GM12878 (cell line): ENCODE measurements at regions not wholly inside any gene's neighbourhood (a gene's known extent, or its start where the extent isn't known, plus 50 kb on each side); places are given as distances from the start of the nearest gene placed in this dataset.

Experiments used
- BMI1 ChIP-seq: fragments of 450-650 bp; IDR thresholded peaks from 2 replicates; pipeline ENCODE4 v1.6.1; 2016; ENCODE audit warnings: mild to moderate bottlenecking, moderate library complexity, borderline replicate concordance
- CHD1 ChIP-seq: IDR thresholded peaks from 2 replicates; pipeline ENCODE4 v1.6.1; 2012; ENCODE audit warnings: low read depth, low read length, improper control_type of control experiment
- ETV6 ChIP-seq, 2 experiments: fragments of 450-650 bp in 1 of 2; IDR thresholded peaks in 1 of 2; conservative IDR thresholded peaks in 1 of 2; 2 replicates each; pipeline ENCODE4 v1.6.1; 2014; ENCODE audit warnings: antibody characterized with exemption in 1 of 2, borderline replicate concordance in 1 of 2, low read depth in 1 of 2, mild to moderate bottlenecking in 1 of 2, moderate library complexity in 1 of 2
- FOXM1 ChIP-seq: IDR thresholded peaks from 2 replicates; pipeline ENCODE4 v1.6.1; 2012; ENCODE audit warnings: low read depth, mild to moderate bottlenecking, inconsistent platforms, low read length, moderate library complexity
- HSF1 ChIP-seq: fragments of 150-350 bp; IDR thresholded peaks from 2 replicates; pipeline ENCODE4 v1.6.1; 2014; ENCODE audit warnings: mild to moderate bottlenecking, low read depth, low read length
- IKZF1 ChIP-seq: fragments of 450-650 bp; conservative IDR thresholded peaks from 2 replicates; pipeline ENCODE4 v1.6.1; 2017; ENCODE audit warnings: antibody characterized with exemption, mild to moderate bottlenecking
- NFIC ChIP-seq: IDR thresholded peaks from 2 replicates; pipeline ENCODE4 v1.6.1; 2012; ENCODE audit warnings: low read depth, mild to moderate bottlenecking, inconsistent platforms, low read length, moderate library complexity
- SKIL ChIP-seq: fragments of 450-650 bp; IDR thresholded peaks from 2 replicates; pipeline ENCODE4 v1.6.1; 2017; ENCODE audit warnings: mild to moderate bottlenecking, low read depth, inconsistent platforms; ENCODE audit not compliant: poor library complexity, severe bottlenecking
- TF ChIP-seq, protein P1 (sequence below): fragments of 450-650 bp; IDR thresholded peaks from 2 replicates; pipeline ENCODE4 v1.6.1; 2016; ENCODE audit warnings: mild to moderate bottlenecking
- TF ChIP-seq, protein P2 (sequence below): fragments of 450-650 bp; formaldehyde crosslinking; IDR thresholded peaks from 2 replicates; pipeline ENCODE4 v1.5.0; 2022; ENCODE audit warnings: mild to moderate bottlenecking, missing genetic modification characterization

GRCh38 chr6:153781306-153781705 is 257.7 kb upstream of the OPRM1 start (continued):
- TF ChIP-seq, protein P1, sequence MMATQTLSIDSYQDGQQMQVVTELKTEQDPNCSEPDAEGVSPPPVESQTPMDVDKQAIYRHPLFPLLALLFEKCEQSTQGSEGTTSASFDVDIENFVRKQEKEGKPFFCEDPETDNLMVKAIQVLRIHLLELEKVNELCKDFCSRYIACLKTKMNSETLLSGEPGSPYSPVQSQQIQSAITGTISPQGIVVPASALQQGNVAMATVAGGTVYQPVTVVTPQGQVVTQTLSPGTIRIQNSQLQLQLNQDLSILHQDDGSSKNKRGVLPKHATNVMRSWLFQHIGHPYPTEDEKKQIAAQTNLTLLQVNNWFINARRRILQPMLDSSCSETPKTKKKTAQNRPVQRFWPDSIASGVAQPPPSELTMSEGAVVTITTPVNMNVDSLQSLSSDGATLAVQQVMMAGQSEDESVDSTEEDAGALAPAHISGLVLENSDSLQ = no peak
- TF ChIP-seq ETV6 (conservative IDR thresholded peaks at IDR 0.05 in 1 of 2, IDR thresholded peaks at IDR 0.05 in 1 of 2; ENCODE audit: borderline replicate concordance in 1 of 2, low read depth in 1 of 2) = no peak
- TF ChIP-seq, protein P2, sequence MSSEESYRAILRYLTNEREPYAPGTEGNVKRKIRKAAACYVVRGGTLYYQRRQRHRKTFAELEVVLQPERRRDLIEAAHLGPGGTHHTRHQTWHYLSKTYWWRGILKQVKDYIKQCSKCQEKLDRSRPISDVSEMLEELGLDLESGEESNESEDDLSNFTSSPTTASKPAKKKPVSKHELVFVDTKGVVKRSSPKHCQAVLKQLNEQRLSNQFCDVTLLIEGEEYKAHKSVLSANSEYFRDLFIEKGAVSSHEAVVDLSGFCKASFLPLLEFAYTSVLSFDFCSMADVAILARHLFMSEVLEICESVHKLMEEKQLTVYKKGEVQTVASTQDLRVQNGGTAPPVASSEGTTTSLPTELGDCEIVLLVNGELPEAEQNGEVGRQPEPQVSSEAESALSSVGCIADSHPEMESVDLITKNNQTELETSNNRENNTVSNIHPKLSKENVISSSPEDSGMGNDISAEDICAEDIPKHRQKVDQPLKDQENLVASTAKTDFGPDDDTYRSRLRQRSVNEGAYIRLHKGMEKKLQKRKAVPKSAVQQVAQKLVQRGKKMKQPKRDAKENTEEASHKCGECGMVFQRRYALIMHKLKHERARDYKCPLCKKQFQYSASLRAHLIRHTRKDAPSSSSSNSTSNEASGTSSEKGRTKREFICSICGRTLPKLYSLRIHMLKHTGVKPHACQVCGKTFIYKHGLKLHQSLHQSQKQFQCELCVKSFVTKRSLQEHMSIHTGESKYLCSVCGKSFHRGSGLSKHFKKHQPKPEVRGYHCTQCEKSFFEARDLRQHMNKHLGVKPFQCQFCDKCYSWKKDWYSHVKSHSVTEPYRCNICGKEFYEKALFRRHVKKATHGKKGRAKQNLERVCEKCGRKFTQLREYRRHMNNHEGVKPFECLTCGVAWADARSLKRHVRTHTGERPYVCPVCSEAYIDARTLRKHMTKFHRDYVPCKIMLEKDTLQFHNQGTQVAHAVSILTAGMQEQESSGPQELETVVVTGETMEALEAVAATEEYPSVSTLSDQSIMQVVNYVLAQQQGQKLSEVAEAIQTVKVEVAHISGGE (CRISPR knock-in tag) = no peak
- TF ChIP-seq SKIL = no peak
- TF ChIP-seq BMI1 = no peak
- no peak for TF ChIP-seq IKZF1
- TF ChIP-seq HSF1 = no peak
- TF ChIP-seq CHD1 = no peak
- TF ChIP-seq NFIC = no peak
- TF ChIP-seq FOXM1 = no peak
